NAMALWA (cell line): ENCODE measurements at regions not wholly inside any gene's neighbourhood (a gene's known extent, or its start where the extent isn't known, plus 50 kb on each side); places are given as distances from the start of the nearest gene placed in this dataset.

ENCODE experiments used
- DNase-seq: peaks from one replicate; pipeline ENCODE4 v3.0.0-alpha.2; 2015; ENCODE audit warnings: low spot score

DNA sequence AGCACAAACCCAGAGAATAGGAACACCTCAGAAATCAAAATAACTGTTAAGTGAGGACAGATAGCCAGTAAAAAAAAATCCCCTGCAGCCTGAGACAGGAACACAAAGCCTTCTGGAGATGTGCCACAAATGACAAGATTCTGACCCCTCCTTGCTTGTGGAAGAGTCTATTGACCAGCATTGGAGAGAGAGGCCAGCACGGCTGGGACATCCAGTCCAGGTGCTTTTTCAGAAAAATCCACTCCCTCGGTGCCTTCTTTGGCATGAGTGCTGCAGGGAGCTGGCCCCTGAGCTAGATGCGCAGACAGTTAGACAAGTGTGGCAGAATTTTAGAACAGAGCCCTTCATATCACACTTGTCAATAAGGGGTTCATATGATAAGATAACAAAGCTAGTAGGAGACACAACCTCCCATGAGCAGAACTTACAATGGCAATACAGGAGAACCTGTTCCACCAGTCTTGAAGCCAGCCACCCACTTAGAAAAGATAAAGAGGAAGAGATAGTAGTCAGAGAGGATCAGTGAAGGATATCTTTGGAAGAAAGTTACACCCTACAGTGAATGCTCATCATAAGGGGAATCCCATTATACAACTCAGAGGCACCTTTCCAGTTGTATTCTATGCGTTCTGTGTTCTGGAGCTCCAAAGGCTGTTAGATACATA lies 298.4 kb downstream of the TLE1 start:
- no peak for DNase-seq

DNA sequence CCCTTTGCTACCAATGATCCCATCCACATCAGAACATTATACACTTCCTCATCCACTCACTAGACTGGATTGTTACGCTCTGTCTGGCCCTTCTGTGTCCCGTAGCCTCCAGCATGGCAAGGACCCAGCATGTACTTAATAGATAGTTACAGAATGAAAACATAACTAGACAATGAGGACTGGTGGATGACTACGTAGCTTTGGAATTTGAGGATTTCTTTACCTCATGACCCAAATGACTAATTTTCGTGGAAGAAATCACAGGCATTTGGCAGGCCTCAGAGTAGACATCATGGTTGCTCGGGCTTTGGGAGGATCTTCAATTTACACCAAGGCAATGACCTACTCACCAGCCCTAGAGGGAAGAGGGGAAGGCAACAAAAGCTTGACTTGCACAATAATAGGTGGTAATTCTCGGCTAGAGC lies 299.8 kb downstream of the TLE1 start:
- no peak for DNase-seq

GRCh38 chr9:81388831-81389230 lies 300.5 kb downstream of the TLE1 start:
- no peak for DNase-seq

- no peak for DNase-seq
Observed at GRCh38 chr9:81387360-81388106, 301.8 kb downstream of the TLE1 start.

DNA sequence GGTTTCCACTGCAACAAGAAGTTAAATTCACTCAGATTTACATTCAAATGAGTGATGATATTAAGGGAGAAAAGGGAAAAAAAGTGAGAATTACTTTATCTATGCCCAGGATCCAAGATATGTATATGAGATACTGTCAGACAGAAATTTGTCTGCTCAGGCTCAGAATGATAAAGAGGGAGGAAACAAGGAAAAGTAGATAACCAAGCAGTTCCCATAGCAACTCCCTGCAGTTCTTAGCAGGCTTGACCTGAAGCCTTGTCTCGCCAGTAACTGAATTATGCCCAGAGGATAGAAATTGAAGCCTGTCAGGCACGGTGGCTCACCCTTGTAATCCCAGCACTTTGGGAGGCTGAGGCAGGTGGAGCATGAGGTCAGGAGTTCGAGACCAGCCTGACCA lies 304.4 kb downstream of the TLE1 start:
- no peak for DNase-seq

DNA sequence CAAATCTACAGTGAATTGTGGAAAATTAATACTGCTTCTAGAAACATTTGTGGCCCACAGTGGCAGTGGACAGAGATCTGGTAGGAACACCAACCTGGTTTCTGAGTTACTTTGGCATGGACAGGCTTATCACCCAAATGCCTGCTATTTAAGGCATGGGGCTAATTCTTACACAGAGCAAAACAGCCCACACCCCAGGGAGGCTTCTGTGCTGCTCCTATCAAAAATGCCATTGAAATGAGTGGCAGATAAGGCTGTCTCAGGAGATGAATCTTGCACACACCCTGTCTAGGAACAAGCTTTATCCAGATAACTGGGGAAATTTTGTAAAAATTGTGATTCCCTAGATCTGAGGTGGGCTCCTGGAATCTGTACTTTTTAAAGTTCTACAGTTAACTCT lies 307.1 kb downstream of the TLE1 start:
- DNase-seq, result no peak

GRCh38 chr9:81381694-81382093 lies 307.7 kb downstream of the TLE1 start:
- DNase-seq, result no peak

DNA sequence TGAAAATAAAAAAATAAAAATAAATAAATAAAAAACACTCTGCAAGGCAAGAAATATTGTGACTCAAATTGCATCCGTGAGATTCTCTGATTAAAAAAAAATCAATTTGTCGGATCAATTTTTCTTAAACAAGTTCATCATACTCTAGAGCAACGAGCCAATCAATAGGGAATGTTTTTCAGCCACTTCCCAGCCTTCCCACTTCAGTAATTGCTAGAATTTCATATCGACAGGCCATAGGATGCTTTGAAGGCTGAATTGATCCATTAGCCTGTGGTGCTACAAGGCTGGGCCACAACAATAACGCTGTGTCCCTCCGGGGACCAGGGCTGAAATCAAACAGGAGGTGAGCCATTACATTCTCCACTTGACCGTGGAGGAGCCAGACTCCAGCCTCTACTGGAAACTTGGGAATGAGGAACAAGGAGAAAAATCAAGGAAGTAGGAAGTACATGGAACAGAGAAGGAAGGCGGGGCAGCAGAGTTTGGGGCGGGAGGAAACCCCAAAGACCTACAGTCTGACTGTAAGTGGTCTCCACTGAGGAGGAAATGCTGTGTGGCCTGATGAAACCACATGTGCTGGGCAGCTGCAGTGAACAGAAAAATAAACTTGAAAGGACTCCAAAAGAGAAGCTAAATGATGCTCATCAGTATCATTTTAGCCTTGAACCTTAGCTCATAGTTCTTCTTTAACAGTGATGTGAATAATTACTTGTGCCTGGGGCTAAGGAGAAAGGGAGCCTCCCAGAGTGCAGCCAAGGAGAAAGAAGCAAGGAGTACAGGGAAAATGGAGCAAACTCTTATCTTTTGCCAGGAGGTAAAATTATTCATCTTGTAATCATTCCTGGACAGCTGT lies 308.6 kb downstream of the TLE1 start:
- no peak for DNase-seq

GRCh38 chr9:81379655-81380054 lies 309.7 kb downstream of the TLE1 start:
- no peak for DNase-seq

DNA sequence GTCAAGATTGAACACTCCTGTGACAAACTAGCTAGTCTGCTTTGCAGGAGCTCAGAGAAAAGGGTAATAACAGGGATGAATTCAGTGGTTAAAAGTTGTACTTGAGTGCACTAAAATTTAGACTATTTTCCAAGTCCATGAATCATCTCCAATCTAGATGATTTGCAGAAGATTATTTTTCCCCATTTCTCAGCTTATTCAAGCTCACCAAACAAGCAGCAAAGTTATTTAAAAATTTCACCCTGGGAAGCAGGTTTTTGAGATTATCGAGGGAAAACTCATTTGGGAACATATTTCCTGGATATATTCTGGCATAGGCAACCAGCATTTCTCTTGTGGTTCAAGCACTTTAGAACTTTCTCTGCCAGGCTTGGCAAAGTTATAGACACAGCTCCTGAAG lies 311.4 kb downstream of the TLE1 start:
- no peak for DNase-seq

- no peak for DNase-seq
Observed at GRCh38 chr9:81377320-81377719, 312.0 kb downstream of the TLE1 start.

GRCh38 chr9:81375187-81376100 lies 313.9 kb downstream of the TLE1 start:
- DNase-seq, result no peak

GRCh38 chr9:81374459-81375186 lies 314.7 kb downstream of the TLE1 start:
- no peak for DNase-seq

DNA sequence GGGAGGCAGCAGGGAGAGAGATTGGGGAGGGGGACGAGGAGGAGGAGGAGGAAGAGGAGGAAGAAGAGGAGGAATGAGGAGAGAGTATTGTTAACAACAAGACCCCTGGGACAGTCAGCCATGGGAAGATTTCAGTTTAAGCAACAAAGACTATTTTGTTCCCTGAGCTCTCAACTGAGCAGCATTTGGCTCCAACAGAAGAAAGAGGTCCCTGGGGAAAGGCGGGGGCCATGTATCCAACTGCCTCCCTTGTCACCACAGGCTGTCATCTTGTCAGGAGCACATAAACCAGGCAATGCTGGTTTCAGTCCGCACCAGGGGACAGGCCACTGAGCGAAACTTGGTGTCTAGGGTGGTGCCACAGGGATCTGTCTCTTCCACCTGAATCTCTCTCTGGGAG lies 316.1 kb downstream of the TLE1 start:
- DNase-seq, result no peak

- DNase-seq, result no peak
Observed at GRCh38 chr9:81372628-81373191, 316.6 kb downstream of the TLE1 start.

- no peak for DNase-seq
Observed at GRCh38 chr9:81371824-81372223, 317.5 kb downstream of the TLE1 start.

- DNase-seq, result no peak
Observed at GRCh38 chr9:81370650-81371049, 318.7 kb downstream of the TLE1 start.

DNA sequence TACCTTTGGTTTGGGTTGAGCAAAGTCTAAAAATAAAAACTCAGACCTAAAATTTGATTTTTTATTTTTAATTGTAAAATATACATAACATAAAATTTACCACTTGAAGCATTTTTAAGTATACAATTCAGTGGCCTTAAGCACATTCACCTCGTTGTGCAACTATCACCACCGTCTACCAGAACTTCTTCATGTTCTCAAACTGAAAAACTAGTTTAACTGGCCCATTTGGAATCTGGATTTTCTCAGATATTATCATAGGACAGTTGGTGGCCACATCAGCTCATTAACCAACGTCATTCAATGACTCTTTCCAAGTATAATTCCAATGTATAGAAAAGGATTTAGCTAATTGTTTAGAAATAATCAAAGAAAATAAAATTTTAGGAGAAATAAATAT lies 319.3 kb downstream of the TLE1 start:
- no peak for DNase-seq

DNA sequence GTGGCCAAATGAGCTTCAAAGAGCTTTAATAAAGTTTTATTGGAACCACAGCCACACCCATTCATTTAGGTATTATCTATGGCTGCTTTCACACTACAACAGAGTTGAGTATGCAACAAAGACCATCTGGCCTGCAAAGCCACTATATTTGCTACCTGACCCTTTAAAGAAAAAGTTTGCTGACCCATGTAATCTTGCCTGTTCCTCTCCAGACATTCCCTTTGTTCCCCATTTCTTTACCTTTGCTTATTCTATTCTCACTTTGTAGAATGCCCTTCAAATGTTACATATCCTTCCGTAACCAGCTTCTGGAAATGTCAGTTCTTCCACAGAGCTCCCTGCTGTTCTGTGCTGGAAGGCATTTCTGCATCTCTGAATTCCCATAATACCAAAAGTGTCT lies 320.2 kb downstream of the TLE1 start:
- DNase-seq, result no peak

DNA sequence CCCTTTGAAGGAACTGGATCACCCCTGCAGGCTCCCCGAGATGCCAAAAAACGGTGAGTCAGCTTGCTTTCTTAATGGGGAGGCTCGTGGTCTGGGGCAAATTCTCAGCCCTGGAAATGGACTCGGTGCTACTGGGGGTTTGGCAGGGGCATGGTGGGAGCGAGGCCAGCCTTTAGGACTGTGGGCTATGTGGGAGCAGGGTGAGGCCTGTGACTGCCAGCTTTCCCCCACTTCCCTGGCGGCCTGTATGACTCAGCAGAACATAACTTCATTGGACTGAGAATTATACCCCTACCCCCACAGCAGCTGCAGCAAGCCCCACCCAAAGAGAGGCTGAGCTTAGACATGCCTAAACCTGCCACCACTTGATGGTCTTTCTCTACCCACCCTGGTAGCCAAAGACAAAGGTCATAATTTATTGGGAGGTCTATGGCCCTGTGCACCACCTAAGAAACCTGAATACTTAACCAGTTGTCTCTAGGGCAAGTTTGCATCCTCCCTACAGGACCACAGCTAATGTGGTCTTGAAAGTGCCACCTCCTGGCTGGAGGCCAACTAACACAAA lies 325.3 kb downstream of the TLE1 start:
- no peak for DNase-seq
